Activated CD8-positive, alpha-beta memory T cell treated with anti-CD3 and anti-CD28 coated beads, Interleukin-2, amount 50 U/mL, for 48 hours (primary cell): ENCODE measurements at regions not wholly inside any gene's neighbourhood (a gene's known extent, or its start where the extent isn't known, plus 50 kb on each side); places are given as distances from the start of the nearest gene placed in this dataset.
"Not testable (repeated sequence)": the region's sequence is repeated elsewhere in the genome, so short reads cannot be mapped to it uniquely, and the experiment has no call there.

Experiments used
- DNase-seq: peaks from one replicate; pipeline ENCODE4 v3.0.0-alpha.2; 2020

- not testable (repeated sequence) for DNase-seq
Measured at GRCh38 chr6:14297118-14297517, 179.5 kb downstream of the CD83 start.

DNA sequence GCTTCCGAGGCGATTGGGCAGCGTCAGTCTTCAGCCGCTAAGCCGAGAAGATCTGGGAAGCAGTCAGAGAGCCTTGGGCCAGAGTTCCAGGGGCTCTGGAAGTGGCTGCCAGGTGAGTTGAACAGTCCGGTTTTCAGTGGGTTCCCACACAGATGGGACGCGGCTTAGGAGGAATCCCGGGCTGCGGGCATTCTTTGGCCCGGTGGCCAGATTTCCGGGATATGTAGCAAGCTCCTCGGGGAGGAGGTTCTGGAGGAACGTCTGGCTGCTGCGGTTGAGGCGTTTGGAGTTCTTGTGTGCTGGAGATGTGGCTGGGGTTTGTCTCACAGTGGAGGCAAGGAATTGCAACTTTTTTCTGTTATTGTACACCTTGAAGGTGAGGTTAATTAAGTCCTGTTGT, 182.6 kb downstream of the CD83 start:
- not testable (repeated sequence) for DNase-seq

GRCh38 chr6:14300721-14301120, 183.1 kb downstream of the CD83 start:
- not testable (repeated sequence) for DNase-seq

- not testable (repeated sequence) for DNase-seq
Measured at GRCh38 chr6:14301477-14301876, 183.9 kb downstream of the CD83 start.

GRCh38 chr6:14305131-14305530, 187.6 kb downstream of the CD83 start:
- DNase-seq: no peak

GRCh38 chr6:14305624-14306023, 188.1 kb downstream of the CD83 start:
- no peak for DNase-seq

DNA sequence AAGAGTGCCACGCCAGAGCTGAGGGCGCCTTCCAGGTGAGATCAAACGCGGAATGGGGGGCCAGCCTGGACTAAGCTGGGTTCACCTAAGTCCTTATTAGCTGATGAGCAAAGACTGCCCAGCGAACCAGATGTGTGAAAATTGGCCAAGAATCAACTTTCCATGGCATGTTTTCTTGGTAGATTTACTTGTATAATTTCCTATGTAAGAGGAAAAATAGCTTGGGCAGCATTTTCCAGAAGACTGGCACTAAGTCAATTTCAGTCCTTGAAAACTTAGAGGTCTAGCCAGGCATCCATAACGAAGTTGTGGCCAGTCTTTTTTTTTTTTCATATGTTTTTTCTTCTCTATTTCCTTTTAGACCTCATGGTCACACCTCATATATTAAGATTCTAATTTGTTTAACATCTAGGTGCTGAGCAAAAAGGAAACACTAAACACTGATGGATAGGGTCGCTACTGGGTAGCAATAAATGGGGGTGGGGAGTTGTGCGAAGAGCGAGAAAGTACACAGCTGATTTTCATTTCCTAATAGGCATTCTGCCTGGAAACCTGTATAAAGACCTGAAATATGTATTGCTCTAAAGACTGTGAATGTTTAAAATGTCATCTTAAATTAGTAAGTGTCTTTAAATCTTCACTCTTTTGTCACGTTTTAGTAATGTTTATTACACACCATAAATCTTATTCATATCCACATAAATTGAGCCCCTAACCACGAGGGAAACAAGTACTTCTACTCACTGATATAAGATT, 188.8 kb downstream of the CD83 start:
- no peak for DNase-seq

GRCh38 chr6:14309516-14309915, 191.9 kb downstream of the CD83 start:
- no peak for DNase-seq

DNA sequence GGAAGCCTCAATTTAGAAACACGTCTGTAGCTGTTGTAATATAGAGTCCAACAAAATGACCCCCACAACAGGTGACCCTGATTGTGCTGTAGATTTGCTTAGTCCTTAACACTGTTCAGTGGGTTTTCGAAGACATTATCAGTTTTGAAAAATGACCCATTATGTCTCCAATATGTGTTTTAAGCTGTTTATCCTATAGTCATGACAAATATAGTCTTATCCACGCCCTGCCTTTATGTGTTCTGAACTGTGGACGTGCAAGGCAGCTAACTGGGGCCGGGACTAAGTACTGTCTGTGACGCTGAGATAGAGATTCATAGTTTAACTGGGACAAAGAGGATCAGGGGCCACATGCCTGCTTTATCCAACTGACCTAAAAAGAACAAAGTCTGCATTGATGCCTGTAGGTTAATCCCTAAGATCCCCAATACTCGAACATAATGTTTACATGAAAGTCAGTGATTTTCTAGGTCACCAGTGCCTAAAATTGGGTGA, 192.4 kb downstream of the CD83 start:
- no peak for DNase-seq

GRCh38 chr6:14310960-14311359, 193.4 kb downstream of the CD83 start:
- no peak for DNase-seq

- DNase-seq: no peak
Measured at GRCh38 chr6:14312587-14312986, 195.0 kb downstream of the CD83 start.

GRCh38 chr6:14313248-14313647, 195.7 kb downstream of the CD83 start:
- DNase-seq: no peak

DNA sequence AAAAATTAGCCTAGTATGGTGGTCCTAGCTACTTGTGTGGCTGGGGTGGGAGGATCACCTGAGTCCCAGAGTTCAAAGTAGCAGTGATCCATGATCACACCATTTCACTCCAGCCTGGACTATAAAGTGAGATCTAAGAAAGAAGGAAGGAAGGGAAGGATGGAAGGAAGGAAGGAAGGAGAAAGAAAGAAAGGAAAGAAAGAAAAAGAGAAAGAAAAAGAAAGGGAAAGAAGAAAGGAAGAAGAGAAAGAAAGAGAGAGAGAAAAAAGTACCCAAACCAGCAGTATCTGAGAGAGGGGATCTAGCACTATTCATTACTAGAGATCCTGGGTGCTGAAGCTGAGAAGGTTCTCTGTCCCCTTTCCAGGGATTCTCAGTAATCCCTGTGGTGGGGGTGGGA, 197.8 kb downstream of the CD83 start:
- no peak for DNase-seq

DNA sequence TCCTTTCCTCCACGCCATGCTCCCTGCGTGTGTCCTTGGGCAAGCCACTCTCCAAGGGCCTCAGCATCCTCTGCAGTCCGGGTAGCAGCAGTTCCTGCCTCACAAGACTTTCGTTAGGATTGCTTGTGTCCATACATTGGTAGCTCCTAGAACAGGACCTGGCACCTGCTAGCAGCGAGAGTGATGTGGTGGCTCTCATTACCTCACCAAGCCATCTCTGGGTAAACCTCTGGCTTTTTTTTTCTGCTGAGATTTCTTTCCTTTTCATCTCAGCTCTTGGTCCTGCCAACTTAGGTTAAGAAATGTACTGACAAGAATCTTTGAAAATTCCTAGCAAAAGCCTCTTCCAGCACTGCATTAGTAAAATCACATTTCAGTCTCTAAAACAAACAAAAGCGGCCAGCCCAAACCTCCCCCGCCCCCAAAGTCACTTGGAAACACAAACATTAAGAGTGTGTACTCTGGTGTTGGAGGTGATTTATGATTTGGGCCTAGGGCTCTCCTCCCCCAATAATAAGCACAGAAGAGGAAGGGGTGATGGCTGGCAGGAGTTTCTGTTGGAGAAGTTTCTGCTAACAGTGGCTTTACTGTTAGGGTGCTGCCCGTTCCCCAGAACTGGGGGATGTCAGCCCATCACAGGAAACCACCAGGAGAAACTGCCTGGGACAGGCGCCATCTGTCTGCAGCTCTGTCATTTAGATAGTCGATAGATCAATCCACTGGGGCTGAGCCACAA, 199.2 kb downstream of the CD83 start:
- DNase-seq: no peak

- DNase-seq: no peak
Measured at GRCh38 chr6:14317387-14317970, 199.9 kb downstream of the CD83 start.

DNA sequence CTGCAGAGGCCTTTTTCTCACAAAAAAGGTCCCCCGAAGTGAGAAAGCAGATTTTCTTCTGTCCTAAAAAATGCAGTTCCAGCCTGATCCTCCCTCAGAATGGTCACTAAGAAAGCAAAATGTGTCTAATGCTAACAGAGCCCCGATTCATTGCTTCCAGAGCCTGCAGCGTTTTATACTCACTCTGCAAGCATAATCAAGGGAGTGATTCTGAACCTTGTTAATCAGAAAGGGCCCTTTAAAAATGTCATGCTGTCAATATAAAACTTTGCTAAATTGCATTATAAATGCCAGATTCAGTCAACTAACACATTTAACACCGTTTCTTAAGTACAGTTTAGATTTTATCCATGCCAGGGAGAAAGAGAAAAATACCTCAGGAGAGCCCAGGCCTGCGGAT, 202.8 kb downstream of the CD83 start:
- no peak for DNase-seq

DNA sequence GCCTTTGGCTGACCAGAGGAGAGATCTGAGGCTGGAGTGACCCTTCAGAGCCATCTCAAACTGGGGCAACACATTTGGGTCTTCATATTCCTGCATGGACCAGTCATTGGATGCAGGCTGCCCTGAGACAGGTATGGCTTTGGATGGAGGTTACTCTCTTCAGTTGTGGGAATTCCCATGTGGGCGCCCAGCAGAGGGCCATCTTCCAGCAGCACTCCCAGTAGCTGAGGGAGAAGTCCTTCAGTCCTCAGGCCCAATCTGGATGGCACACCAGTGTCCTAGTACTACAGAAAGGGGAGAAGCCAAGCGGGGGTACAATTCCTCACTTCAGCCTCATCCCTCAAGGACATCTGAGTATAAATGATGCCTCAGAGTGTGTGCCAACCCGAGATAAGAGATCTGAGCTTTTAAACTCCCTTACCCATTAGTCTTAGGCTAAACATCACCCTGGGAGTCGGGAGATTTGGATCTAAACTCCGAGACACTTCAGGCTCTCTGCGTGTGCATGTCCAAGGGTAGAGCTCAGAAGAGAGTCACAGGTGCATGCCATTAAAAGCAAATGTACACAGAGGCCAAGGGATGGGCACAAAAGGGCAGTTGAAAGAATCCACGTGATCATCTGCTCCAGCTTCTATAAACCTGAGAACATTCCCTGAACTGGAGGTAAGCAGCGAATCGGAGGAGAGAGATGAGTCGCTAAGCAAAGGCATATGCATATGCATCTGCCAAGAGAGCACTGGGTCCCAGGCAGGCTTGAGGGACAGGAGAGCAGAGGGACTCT, 204.6 kb downstream of the CD83 start:
- DNase-seq: no peak

DNA sequence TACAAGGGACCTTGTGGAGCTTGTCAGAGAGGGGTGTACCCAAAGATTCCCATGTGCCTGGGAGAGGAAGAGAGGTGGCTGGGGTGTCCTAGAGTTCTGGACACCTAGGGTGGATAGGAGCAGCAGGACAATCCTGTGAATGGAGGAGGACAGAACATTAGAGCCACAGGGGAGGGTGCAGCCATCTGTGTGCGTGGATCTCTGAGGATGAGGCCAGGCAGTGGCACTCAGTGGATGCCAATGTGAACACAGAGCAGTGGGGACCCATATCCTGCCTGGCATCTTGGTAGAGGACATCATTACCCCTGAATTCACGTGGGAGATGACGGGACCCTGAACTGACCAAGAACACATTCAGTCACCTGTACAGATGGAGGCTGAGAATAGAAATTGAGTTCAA, 205.3 kb downstream of the CD83 start:
- no peak for DNase-seq

DNA sequence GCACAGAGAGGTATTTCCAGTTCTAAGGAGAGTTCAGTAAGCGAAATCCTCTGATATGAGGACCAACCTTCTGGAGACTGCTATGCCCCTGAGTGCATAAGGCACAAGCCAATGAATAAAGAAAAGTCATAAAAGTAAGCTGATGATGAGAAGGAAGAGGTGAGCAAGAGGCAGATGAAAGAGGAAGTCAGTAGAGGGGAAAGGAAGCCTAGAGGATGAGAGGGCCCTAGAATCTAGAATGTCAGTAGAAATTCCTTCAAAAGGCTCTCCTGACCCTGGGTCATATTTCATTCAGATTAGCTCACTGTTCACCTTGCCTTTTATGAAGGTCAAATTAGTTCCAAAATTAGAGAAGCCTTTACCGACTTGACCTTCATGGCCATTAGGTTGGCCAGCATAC, 209.2 kb downstream of the CD83 start:
- DNase-seq: no peak

GRCh38 chr6:14328163-14328562, 210.6 kb downstream of the CD83 start:
- no peak for DNase-seq

- no peak for DNase-seq
Measured at GRCh38 chr6:14333556-14334305, 216.2 kb downstream of the CD83 start.

GRCh38 chr6:14335071-14335470, 217.5 kb downstream of the CD83 start:
- DNase-seq: no peak
